ENCODE measurements at regions not wholly inside any gene's neighbourhood (a gene's known extent, or its start where the extent isn't known, plus 50 kb on each side); places are given as distances from the start of the nearest gene placed in this dataset.

- TF ChIP-seq ZFP36 (IDR thresholded peaks at IDR 0.05; ENCODE audit: borderline replicate concordance, partially characterized antibody) (no peak), USF2 (IDR thresholded peaks at IDR 0.05) (no peak)
Observed at GRCh38 chr3:17909714-17910113, 167.3 kb upstream of the TBC1D5 start (continued).

DNA sequence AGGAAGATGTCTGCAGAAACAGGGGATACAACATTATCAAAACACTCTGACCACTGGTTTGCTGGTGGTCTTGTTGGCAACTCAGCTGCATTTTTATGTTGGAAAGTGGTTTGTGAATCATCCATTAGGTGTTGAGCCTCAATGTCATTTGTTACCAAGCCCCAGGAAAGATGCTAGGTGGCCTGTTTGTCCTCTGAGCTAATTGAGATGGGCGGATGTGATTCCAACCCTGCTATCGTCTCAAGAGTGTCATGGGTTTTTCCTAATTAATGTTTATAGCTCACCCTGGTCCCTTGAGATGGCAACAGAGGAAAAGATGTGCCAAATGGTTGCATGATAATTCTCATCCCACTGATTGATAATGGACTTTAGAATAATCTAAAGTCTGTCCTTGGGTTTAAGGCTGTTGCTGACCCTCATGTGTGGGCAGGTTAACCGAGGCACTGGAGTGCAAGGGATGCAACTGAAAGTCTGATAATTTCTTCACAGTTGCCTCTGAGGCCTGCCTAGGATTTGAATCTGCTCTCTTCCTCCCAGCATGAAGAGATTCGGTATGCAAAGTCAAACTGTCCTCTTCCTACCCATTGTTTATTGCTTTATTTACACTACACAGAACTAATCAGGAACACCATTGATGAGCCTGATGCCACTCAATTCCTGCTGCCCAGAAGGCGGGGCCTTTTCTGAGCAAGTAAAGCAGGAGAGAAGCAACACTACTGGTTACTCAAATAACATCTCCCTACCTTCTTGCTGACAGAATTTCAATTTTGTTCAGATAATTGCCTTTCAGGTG, 166.2 kb upstream of the TBC1D5 start:
- no peaks in the 10 kb centered on the region for H3K4me1 ChIP-seq
- no peak for FAIRE-seq
- no peak overlapping the region for H3K27ac ChIP-seq
- no peak overlapping the region for H3K4me3 ChIP-seq
- DNase-seq (ENCODE audit: low read depth in 1 of 2, low spot score in 1 of 2) = no peak
- ATAC-seq = no peak
- H3K4me2 ChIP-seq = no peak overlapping the region
- H3K9me3 ChIP-seq = no peaks in the 10 kb centered on the region
- WGBS (ENCODE audit: missing lambda C conversion rate) = 24% methylated on average over 5 of the region's 5 CpGs
- no peak for TF ChIP-seq NPAS2 (CRISPR knock-in tag; IDR thresholded peaks at IDR 0.05; ENCODE audit: borderline replicate concordance)
- no peak for TF ChIP-seq NR3C1 (IDR thresholded peaks at IDR 0.05)
- no peak for TF ChIP-seq HOXB5 (CRISPR knock-in tag; IDR thresholded peaks at IDR 0.05)
- TF ChIP-seq ZSCAN20 (CRISPR knock-in tag; IDR thresholded peaks at IDR 0.05) = no peak
- no peak for TF ChIP-seq EHMT2 (IDR thresholded peaks at IDR 0.05; ENCODE audit: low read depth)
- no peak for TF ChIP-seq EP300 (IDR thresholded peaks at IDR 0.05)
- TF ChIP-seq HDAC2 (IDR thresholded peaks at IDR 0.05) = no peak
- TF ChIP-seq EHF (CRISPR knock-in tag; IDR thresholded peaks at IDR 0.05) = no peak
- TF ChIP-seq HOXA7 (CRISPR knock-in tag; IDR thresholded peaks at IDR 0.05) = no peak
- TF ChIP-seq HEYL (CRISPR knock-in tag; IDR thresholded peaks at IDR 0.05) = no peak
- no peak for TF ChIP-seq JUNB (IDR thresholded peaks at IDR 0.05)
- TF ChIP-seq MYC (IDR thresholded peaks at IDR 0.05; ENCODE audit: borderline replicate concordance, low read length) = no peak
- no peak for TF ChIP-seq HOXB13 (CRISPR knock-in tag; IDR thresholded peaks at IDR 0.05; ENCODE audit: low read depth)
- CTCF ChIA-PET = interaction anchor here (1.0 kb wide), 1 partner anchor 14 kb away, joined by 3 read pairs; no protein-coding TSS in a partner anchor
- POLR2A ChIA-PET = no interaction called here

GRCh38 chr3:17905996-17906395, 163.6 kb upstream of the TBC1D5 start:
- H3K27ac ChIP-seq = no peak overlapping the region
- ChIA-PET CTCF (interaction anchor here (1.1 to 1.4 kb wide), 3 partner anchors 11 to 386 kb away, joined by 3 to 4 read pairs (median 3); no protein-coding TSS in a partner anchor), POLR2A (no interaction called here)
- no peaks in the 10 kb centered on the region for H3K4me1 ChIP-seq
- TF ChIP-seq HOXB13 (CRISPR knock-in tag; IDR thresholded peaks at IDR 0.05; ENCODE audit: low read depth) (no peak), SREBF2 (IDR thresholded peaks at IDR 0.05) (no peak), RAD21 (conservative IDR thresholded peaks at IDR 0.05 in 1 of 2, IDR thresholded peaks at IDR 0.05 in 1 of 2) (no peak), POLR2A (IDR thresholded peaks at IDR 0.05; ENCODE audit: low read length) (no peak), RNF2 (IDR thresholded peaks at IDR 0.05; ENCODE audit: borderline replicate concordance, low read depth) (no peak), HEYL (CRISPR knock-in tag; IDR thresholded peaks at IDR 0.05) (no peak), JUNB (IDR thresholded peaks at IDR 0.05) (no peak), HOXA7 (CRISPR knock-in tag; IDR thresholded peaks at IDR 0.05) (no peak), JUN (IDR thresholded peaks at IDR 0.05) (no peak), EHMT2 (IDR thresholded peaks at IDR 0.05; ENCODE audit: low read depth) (no peak)
- no peak overlapping the region for H3K4me2 ChIP-seq
- no peak for ATAC-seq
- no peak for FAIRE-seq
- no peaks in the 10 kb centered on the region; the same call in 2 of the 3 replicates for H3K9me3 ChIP-seq
- H3K4me3 ChIP-seq = no peak overlapping the region
- WGBS (ENCODE audit: missing lambda C conversion rate) = 0% methylated on average over 2 of the region's 2 CpGs
- DNase-seq (ENCODE audit: low read depth in 1 of 2, low spot score in 1 of 2) = no peak

DNA sequence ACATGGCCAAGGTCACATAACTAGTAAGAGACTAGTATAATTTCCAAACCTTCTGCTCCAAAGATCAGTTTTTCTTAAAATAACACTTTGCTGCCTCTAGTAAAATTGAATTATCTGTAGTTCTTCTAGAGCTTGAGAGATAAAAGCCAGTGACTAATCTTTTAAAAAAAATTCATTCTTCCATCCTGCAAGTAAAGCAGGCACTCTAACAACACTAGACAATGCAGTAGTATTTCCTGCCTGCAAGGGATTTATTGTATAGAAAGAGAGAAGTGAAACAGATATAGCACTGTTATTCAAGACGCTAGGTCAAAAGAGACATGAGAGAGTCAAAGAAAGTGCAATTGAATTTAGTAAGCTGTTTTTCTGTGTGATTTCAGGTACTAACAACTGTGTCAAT, 159.5 kb upstream of the TBC1D5 start:
- Histone ChIP-seq H3K27ac (no peak overlapping the region), H3K4me3 (no peak overlapping the region), H3K4me2 (no peak overlapping the region), H3K4me1 (no peaks in the 10 kb centered on the region), H3K9me3 (no peaks in the 10 kb centered on the region; the same call in 2 of the 3 replicates)
- WGBS (ENCODE audit: missing lambda C conversion rate) = 5% methylated on average over 1 of the region's 1 CpG
- DNase-seq (ENCODE audit: low read depth in 1 of 2, low spot score in 1 of 2) (no peak), FAIRE-seq (no peak), ATAC-seq (no peak)
- ChIA-PET POLR2A (no interaction called here), CTCF (no interaction called here)
- TF ChIP-seq BCL3 (IDR thresholded peaks at IDR 0.05) (no peak), NPAS2 (CRISPR knock-in tag; IDR thresholded peaks at IDR 0.05; ENCODE audit: borderline replicate concordance) (no peak), TP53 (CRISPR knock-in tag; IDR thresholded peaks at IDR 0.05) (no peak), POLR2A (IDR thresholded peaks at IDR 0.05; ENCODE audit: low read length) (no peak), POLR2AphosphoS2 (conservative IDR thresholded peaks at IDR 0.05; ENCODE audit: low read length) (no peak), JUNB (IDR thresholded peaks at IDR 0.05) (no peak), MAZ (IDR thresholded peaks at IDR 0.05; ENCODE audit: borderline replicate concordance, low read depth, low read length) (no peak), E2F6 (IDR thresholded peaks at IDR 0.05; ENCODE audit: borderline replicate concordance, low read depth) (no peak), CHD4 (IDR thresholded peaks at IDR 0.05; ENCODE audit: borderline replicate concordance) (no peak), ZC3H11A (IDR thresholded peaks at IDR 0.05) (no peak), PHF8 (IDR thresholded peaks at IDR 0.05; ENCODE audit: borderline replicate concordance, low read depth) (no peak)
- TF ChIP-seq, protein P1, sequence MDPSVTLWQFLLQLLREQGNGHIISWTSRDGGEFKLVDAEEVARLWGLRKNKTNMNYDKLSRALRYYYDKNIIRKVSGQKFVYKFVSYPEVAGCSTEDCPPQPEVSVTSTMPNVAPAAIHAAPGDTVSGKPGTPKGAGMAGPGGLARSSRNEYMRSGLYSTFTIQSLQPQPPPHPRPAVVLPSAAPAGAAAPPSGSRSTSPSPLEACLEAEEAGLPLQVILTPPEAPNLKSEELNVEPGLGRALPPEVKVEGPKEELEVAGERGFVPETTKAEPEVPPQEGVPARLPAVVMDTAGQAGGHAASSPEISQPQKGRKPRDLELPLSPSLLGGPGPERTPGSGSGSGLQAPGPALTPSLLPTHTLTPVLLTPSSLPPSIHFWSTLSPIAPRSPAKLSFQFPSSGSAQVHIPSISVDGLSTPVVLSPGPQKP (IDR thresholded peaks at IDR 0.05; ENCODE audit: low read depth, low read length) = no peak

Data from A549 (cell line).